Ovary (tissue), 7 donors: ENCODE measurements at regions not wholly inside any gene's neighbourhood (a gene's known extent, or its start where the extent isn't known, plus 50 kb on each side); places are given as distances from the start of the nearest gene placed in this dataset.
"Not testable (repeated sequence)": the region's sequence is repeated elsewhere in the genome, so short reads cannot be mapped to it uniquely, and the experiment has no call there.

Source experiments
- DNase-seq, 5 donors: peaks; one replicate each; pipeline ENCODE4 v3.0.0-alpha.2; 2019 to 2020
- H3K27ac ChIP-seq, 2 donors: fragments of 200-600 bp; one replicate each; pipeline versions ENCODE4 v1.5.1 to v1.8.0; 2019 to 2022
- H3K27me3 ChIP-seq: fragments of 200-600 bp; one replicate; pipeline ENCODE4 v1.8.0; 2022
- H3K36me3 ChIP-seq: fragments of 200-600 bp; sonication (generic); one replicate; pipeline ENCODE4 v1.5.1; 2019
- H3K4me1 ChIP-seq: one replicate; pipeline ENCODE4 v1.8.1; 2013; ENCODE audit warnings: mild to moderate bottlenecking, moderate library complexity; ENCODE audit not compliant: insufficient read depth
- H3K4me3 ChIP-seq: fragments of 200-600 bp; sonication (generic); one replicate; pipeline ENCODE4 v1.5.1; 2017
- H3K9me3 ChIP-seq, 2 donors: fragments of 200-600 bp in 1 of 2; sonication (generic) in 1 of 2; one replicate each; pipeline versions ENCODE4 v1.5.1 to v1.8.1; 2013 to 2019; ENCODE audit warnings: mild to moderate bottlenecking in 1 of 2, moderate library complexity in 1 of 2
- EP300 ChIP-seq: sonication (generic); formaldehyde crosslinking; IDR thresholded peaks from one replicate; pipeline ENCODE4 v1.6.1; 2017; ENCODE audit warnings: antibody characterized with exemption
- POLR2A ChIP-seq: fragments of 450-650 bp; IDR thresholded peaks from one replicate; pipeline ENCODE4 v1.6.1; 2017; ENCODE audit warnings: antibody characterized with exemption, mild to moderate bottlenecking, moderate library complexity
- WGBS, 3 donors: extraction: QIAGEN DNeasy Blood & Tissue Kit in 1 of 3; methylation state at CpG; one replicate each; pipeline versions ENCODE4 v1.1.5 to v1.1.7; 2013 to 2017; 5-methylcytosine and 5-hydroxymethylcytosine counted together
- intact Hi-C, 4 donors: fragments of 100-400 bp; cut with DNase I; formaldehyde crosslinking; loops; one replicate each; pipeline versions ENCODE4 v1.11.0 to v1.15.1; 2022 to 2023
- TF ChIP-seq, protein P1 (sequence below), 3 donors: fragments of 450-650 bp in 2 of 3; fragments of 200-600 bp in 1 of 3; IDR thresholded peaks; one replicate each; pipeline versions ENCODE4 v1.5.1 to v1.8.0; 2016 to 2022; ENCODE audit warnings: antibody characterized with exemption in 3 of 3, mild to moderate bottlenecking in 1 of 3
- donor health status: DM: no; HTN: no; CAD: no; lungs with moderate emphysema.
- donor health status: DM: no; HTN: no; CAD: no.
- donor health status: Bipolar disorder and iron deficiency.
- donor health status: DM: no; HTN: no; CAD: no.
- donor health status: DM: yes; HTN: yes; CAD: no.

DNA sequence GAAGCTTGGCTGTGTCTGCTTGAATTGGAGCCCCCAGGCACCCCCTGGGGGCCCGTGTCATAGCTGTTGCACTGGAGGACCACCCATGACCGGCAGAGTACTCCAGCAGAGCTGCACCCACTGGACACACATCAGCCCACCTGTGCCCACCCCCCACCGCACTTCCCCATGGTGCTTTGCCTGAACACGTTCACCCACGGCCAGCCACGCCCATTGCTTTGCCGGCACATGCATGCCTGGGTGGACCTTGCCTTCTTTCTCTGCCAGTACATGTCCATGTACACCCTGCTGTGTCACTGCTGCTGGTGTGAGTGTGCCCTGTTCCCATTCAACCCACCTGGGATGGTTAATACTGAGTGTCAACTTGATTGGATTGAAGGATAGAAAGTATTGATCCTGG is 88.7 kb downstream of the SAMD9 start:
- no peaks in the 10 kb centered on the region for H3K4me1 ChIP-seq
- TF ChIP-seq, protein P1, sequence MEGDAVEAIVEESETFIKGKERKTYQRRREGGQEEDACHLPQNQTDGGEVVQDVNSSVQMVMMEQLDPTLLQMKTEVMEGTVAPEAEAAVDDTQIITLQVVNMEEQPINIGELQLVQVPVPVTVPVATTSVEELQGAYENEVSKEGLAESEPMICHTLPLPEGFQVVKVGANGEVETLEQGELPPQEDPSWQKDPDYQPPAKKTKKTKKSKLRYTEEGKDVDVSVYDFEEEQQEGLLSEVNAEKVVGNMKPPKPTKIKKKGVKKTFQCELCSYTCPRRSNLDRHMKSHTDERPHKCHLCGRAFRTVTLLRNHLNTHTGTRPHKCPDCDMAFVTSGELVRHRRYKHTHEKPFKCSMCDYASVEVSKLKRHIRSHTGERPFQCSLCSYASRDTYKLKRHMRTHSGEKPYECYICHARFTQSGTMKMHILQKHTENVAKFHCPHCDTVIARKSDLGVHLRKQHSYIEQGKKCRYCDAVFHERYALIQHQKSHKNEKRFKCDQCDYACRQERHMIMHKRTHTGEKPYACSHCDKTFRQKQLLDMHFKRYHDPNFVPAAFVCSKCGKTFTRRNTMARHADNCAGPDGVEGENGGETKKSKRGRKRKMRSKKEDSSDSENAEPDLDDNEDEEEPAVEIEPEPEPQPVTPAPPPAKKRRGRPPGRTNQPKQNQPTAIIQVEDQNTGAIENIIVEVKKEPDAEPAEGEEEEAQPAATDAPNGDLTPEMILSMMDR (IDR thresholded peaks at IDR 0.05) = no peak
- TF ChIP-seq EP300 (no peak), POLR2A (no peak)
- H3K36me3 ChIP-seq = no peaks in the 10 kb centered on the region
- WGBS, 3 donors = 76 to 85% (median 82%) methylated on average over 7 of the region's 7 CpGs
- H3K27me3 ChIP-seq = no peaks in the 10 kb centered on the region
- intact Hi-C loops = no loop called here
- DNase-seq = no peak
- no peak overlapping the region for H3K4me3 ChIP-seq
- H3K9me3 ChIP-seq = no peaks in the 10 kb centered on the region
- no peak overlapping the region for H3K27ac ChIP-seq

DNA sequence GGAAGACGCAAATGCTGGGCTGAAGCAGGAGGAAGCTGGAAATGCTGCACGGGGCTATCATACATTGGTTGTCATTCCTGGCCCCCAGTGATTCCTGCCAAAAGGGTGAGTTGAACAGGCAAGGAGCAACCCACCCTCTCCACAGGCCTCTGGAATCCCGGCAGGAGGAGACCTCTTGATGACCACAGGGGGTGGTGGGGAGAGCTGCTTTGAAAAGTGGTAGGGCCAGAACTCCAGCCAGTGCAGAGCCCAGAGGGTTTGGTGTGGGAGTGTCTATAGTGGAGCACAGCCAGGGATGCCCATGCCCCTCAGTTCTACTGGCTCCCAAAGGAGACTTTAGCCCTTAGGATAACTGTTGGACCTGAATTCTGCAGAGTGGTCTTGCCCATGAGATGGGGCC is 89.2 kb downstream of the SAMD9 start:
- no peak for DNase-seq
- Histone ChIP-seq H3K9me3 (no peaks in the 10 kb centered on the region), H3K27ac (no peak overlapping the region), H3K4me1 (no peaks in the 10 kb centered on the region), H3K27me3 (no peaks in the 10 kb centered on the region), H3K4me3 (no peak overlapping the region), H3K36me3 (no peaks in the 10 kb centered on the region)
- intact Hi-C loops = no loop called here
- WGBS, 3 donors = 77 to 81% (median 78%) methylated on average over 3 of the region's 3 CpGs
- TF ChIP-seq POLR2A (no peak), EP300 (no peak)
- TF ChIP-seq, protein P1 (IDR thresholded peaks at IDR 0.05) = no peak

DNA sequence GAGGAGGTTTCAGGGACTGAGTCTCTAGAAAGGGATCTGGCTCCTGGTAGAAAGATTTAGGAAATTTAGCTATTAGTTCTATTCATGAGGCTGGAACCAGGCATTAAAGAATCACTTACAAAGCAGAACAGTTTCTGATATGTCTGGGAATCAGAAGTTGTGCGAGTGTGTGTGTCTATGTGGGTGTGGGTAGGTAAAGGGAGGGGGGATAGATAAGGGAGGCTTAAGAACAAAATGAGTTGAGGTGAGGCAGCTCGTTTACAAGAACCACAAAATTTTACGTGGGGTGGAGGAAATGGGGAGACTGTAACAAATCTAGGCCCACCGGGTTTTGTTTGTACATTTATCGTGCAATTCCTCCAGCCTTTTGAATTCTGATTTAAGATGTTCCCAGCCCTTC is 90.7 kb downstream of the SAMD9 start:
- no peaks in the 10 kb centered on the region for H3K27me3 ChIP-seq
- H3K4me3 ChIP-seq = no peak overlapping the region
- TF ChIP-seq, protein P1 (IDR thresholded peaks at IDR 0.05) = no peak
- intact Hi-C loops = no loop called here
- H3K4me1 ChIP-seq = no peaks in the 10 kb centered on the region
- no peak for DNase-seq
- no peak overlapping the region for H3K27ac ChIP-seq
- no peaks in the 10 kb centered on the region for H3K36me3 ChIP-seq
- 60 to 62% (median 61%) methylated on average over 5 of the region's 5 CpGs for WGBS, 3 donors
- no peaks in the 10 kb centered on the region for H3K9me3 ChIP-seq

DNA sequence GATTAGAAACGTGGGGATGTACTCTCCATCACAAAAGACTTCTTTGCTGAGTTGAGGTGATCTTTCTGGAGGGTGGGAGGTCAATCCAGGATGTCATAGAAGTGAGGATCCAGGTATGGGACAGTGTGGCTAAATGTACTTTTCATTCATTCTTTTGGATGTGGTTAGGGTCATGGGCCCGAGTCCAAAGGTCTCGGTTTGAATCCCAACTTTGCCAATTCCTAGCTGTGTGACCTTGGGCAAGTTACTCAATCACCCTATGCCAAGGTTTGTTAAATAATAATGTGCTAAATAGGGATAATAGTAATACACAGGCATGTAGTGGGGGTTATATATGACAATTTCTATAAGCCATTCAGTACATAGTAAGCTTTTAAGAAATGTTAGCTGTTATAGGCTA is 91.4 kb downstream of the SAMD9 start:
- WGBS, 3 donors = 44 to 56% (median 44%) methylated on average over 3 of the region's 3 CpGs
- no peaks in the 10 kb centered on the region for H3K27me3 ChIP-seq
- intact Hi-C loops = no loop called here
- TF ChIP-seq, protein P1 (IDR thresholded peaks at IDR 0.05) = no peak
- TF ChIP-seq POLR2A (no peak), EP300 (no peak)
- H3K9me3 ChIP-seq = no peaks in the 10 kb centered on the region
- DNase-seq = no peak
- H3K36me3 ChIP-seq = no peaks in the 10 kb centered on the region
- H3K27ac ChIP-seq = no peak overlapping the region
- H3K4me1 ChIP-seq = no peaks in the 10 kb centered on the region
- no peak overlapping the region for H3K4me3 ChIP-seq

DNA sequence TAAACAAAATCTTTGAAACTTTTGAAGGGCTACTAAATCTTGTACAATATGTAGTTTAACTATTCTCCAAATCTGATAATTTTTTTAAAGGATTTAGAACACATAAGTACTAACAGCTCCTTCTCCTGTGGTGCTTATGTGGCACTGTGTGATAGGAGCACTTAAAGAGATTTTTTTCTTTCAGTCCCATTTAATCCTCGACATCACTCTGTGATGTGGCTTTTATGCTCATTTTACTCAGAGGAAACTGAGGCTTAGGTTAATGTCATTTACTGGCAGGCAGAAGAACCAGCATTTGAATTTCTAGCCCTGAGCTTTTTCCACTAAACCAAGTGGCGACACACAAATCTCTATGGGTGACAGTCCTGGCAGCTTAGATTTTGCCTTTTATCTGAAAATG is 92.4 kb downstream of the SAMD9 start:
- TF ChIP-seq POLR2A (no peak), EP300 (no peak)
- TF ChIP-seq, protein P1 (IDR thresholded peaks at IDR 0.05) = no peak
- Histone ChIP-seq H3K4me1 (no peaks in the 10 kb centered on the region), H3K36me3 (no peaks in the 10 kb centered on the region), H3K4me3 (no peak overlapping the region), H3K27ac (no peak overlapping the region), H3K27me3 (no peaks in the 10 kb centered on the region), H3K9me3 (no peaks in the 10 kb centered on the region)
- 86 to 88% (median 88%) methylated on average over 2 of the region's 2 CpGs for WGBS, 3 donors
- intact Hi-C loops = no loop called here
- DNase-seq = no peak

DNA sequence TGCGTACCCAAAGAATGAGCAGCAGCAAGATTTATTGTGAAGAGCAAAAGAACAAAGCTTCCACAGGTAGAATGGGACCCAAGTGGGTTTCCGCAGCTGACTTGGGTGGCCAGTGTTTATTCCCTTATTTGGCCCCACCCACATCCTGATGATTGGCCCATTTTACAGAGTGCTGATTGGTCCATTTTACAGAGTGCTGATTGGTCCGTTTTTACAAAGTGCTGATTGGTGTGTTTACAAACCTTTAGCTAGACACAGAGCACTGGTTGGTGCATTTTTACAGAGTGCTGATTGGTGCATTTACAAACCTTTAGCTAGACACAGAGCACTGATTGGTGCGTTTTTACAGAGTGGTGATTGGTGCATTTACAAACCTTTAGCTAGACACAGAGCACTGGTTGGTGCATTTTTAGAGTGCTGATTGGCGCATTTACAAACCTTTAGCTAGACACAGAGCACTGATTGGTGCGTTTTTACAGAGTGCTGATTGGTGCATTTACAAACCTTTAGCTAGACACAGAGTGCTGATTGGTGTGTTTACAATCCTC is 94.8 kb downstream of the SAMD9 start:
- H3K4me1 ChIP-seq, H3K27me3 ChIP-seq, DNase-seq, H3K27ac ChIP-seq, H3K9me3 ChIP-seq, intact Hi-C loops, H3K4me3 ChIP-seq, H3K36me3 ChIP-seq: not testable (repeated sequence)
- WGBS, 3 donors = 95 to 98% (median 97%) methylated on average over 6 of the region's 6 CpGs
